Renal cortex interstitium (tissue), 11 donors: ENCODE measurements at regions not wholly inside any gene's neighbourhood (a gene's known extent, or its start where the extent isn't known, plus 50 kb on each side); places are given as distances from the start of the nearest gene placed in this dataset.

Experiments
- DNase-seq, 11 donors: peaks; one replicate each; pipeline ENCODE4 v3.0.0-alpha.2; 2013; ENCODE audit warnings: low read depth in 9 of 11, low spot score in 4 of 11; ENCODE audit errors: extremely low read depth in 1 of 11

- no peak for DNase-seq
These were observed 98.0 kb upstream of the DKK2 start for GRCh38 chr4:107133965-107134653.

- no peak for DNase-seq
These were observed 95.2 kb upstream of the DKK2 start for GRCh38 chr4:107131295-107131694.

GRCh38 chr4:107130157-107130556, 94.0 kb upstream of the DKK2 start:
- no peak for DNase-seq

GRCh38 chr4:107129611-107130010, 93.5 kb upstream of the DKK2 start:
- DNase-seq: no peak

GRCh38 chr4:107129076-107129475, 93.0 kb upstream of the DKK2 start:
- DNase-seq: no peak

GRCh38 chr4:107128116-107128515, 92.0 kb upstream of the DKK2 start:
- DNase-seq: no peak

GRCh38 chr4:107125496-107125895, 89.4 kb upstream of the DKK2 start:
- no peak for DNase-seq

- no peak for DNase-seq
These were observed 86.6 kb upstream of the DKK2 start for GRCh38 chr4:107122736-107123135.

- no peak for DNase-seq
These were observed 84.5 kb upstream of the DKK2 start for GRCh38 chr4:107120661-107121060.

- no peak for DNase-seq
These were observed 81.6 kb upstream of the DKK2 start for GRCh38 chr4:107117726-107118125.

GRCh38 chr4:107115185-107115847, 79.2 kb upstream of the DKK2 start:
- DNase-seq: no peak

- DNase-seq: no peak
These were observed 77.9 kb upstream of the DKK2 start for GRCh38 chr4:107114059-107114458.

- DNase-seq: no peak
These were observed 62.3 kb upstream of the DKK2 start for GRCh38 chr4:107098401-107098800.

- no peak for DNase-seq
These were observed 58.9 kb upstream of the DKK2 start for GRCh38 chr4:107094976-107095375.

- no peak for DNase-seq
These were observed 58.2 kb upstream of the DKK2 start for GRCh38 chr4:107094332-107094731.
